Kidney (tissue), 13 donors: ENCODE measurements at regions not wholly inside any gene's neighbourhood (a gene's known extent, or its start where the extent isn't known, plus 50 kb on each side); places are given as distances from the start of the nearest gene placed in this dataset.

Experiments
- DNase-seq, 5 donors: peaks; one replicate each; pipeline ENCODE4 v3.0.0-alpha.2; 2013 to 2020
- FAIRE-seq: peaks from 2 replicates; lab custom pipeline; 2012; peaks lifted over from hg19 to GRCh38; lab: Jason Lieb, UNC
- H3K27ac ChIP-seq, 2 donors: one replicate each; pipeline ENCODE4 v1.7.0; 2013; ENCODE audit warnings: low read depth in 2 of 2, low read length in 2 of 2, inconsistent platforms in 1 of 2
- H3K27me3 ChIP-seq: one replicate; pipeline ENCODE4 v1.7.1; 2013; ENCODE audit warnings: low read length, inconsistent platforms; ENCODE audit not compliant: control insufficient read depth, insufficient read depth
- H3K36me3 ChIP-seq, 3 donors: one replicate each; pipeline versions ENCODE4 v1.7.0 to v1.7.1; 2013; ENCODE audit warnings: low read length in 3 of 3, control low read depth in 1 of 3, inconsistent platforms in 1 of 3; ENCODE audit not compliant: insufficient read depth in 3 of 3, control insufficient read depth in 2 of 3
- H3K4me1 ChIP-seq, 3 donors: one replicate each; pipeline versions ENCODE4 v1.7.0 to v1.7.1; 2013; ENCODE audit warnings: low read length in 3 of 3, inconsistent platforms in 1 of 3, low read depth in 1 of 3; ENCODE audit not compliant: control insufficient read depth in 2 of 3, insufficient read depth in 2 of 3
- H3K4me3 ChIP-seq, 3 donors: one replicate each; pipeline versions ENCODE4 v1.7.0 to v1.8.1; 2013; ENCODE audit warnings: low read length in 3 of 3, control low read depth in 1 of 3, inconsistent platforms in 1 of 3
- H3K9ac ChIP-seq, 3 donors: one replicate each; pipeline versions ENCODE4 v1.7.0 to v1.7.1; 2013; ENCODE audit warnings: low read length in 3 of 3, control low read depth in 1 of 3, inconsistent platforms in 1 of 3
- H3K9me3 ChIP-seq, 3 donors: one replicate each; pipeline versions ENCODE4 v1.7.0 to v1.7.1; 2013; ENCODE audit warnings: low read length in 3 of 3, control low read depth in 1 of 3, inconsistent platforms in 1 of 3; ENCODE audit not compliant: control insufficient read depth in 2 of 3, insufficient read depth in 1 of 3
- CTCF ChIP-seq: IDR thresholded peaks from 3 replicates; pipeline ENCODE4 v1.5.1; 2012; ENCODE audit warnings: mild to moderate bottlenecking, moderate library complexity, borderline replicate concordance; ENCODE audit not compliant: insufficient read depth; ENCODE audit errors: extremely low read depth
- intact Hi-C: fragments of 100-400 bp; cut with DNase I; formaldehyde crosslinking; loops from one replicate; pipeline ENCODE4 v1.11.1; 2022
- donor health status: control.
- donor health status: control.
- donor health status: control.
- donor health status: control.
- donor health status: control.
- donor health status: DM: yes; HTN: yes; CAD: no.
- donor health status: Normal renal cell carcinoma (clear cell type).

- intact Hi-C loops: no loop called here
- Histone ChIP-seq H3K27me3 (no peaks in the 10 kb centered on the region), H3K27ac (no peak overlapping the region), H3K4me1 (peaks cover 0 to 12% (median 0%) of the 10 kb centered on the region in 3 donors), H3K9me3 (no peaks in the 10 kb centered on the region), H3K9ac (peak overlapping the region in 2 of 3 donors; percentile 12 to 62), H3K4me3 (peak overlapping the region in 1 of 3 donors; percentile 63), H3K36me3 (no peaks in the 10 kb centered on the region)
- FAIRE-seq: no peak
- no peak for TF ChIP-seq CTCF
- no peak for DNase-seq
Measured at GRCh38 chr12:92035477-92035876, 110.2 kb downstream of the BTG1 start.

- Histone ChIP-seq H3K4me1 (peaks cover 0 to 12% (median 0%) of the 10 kb centered on the region in 3 donors), H3K27me3 (no peaks in the 10 kb centered on the region), H3K9me3 (no peaks in the 10 kb centered on the region), H3K36me3 (no peaks in the 10 kb centered on the region), H3K9ac (peak overlapping the region in 2 of 3 donors; percentile 39 to 62), H3K27ac (peak overlapping the region; percentile 38 to 39), H3K4me3 (peak overlapping the region; percentile 42 to 75 (median 63))
- TF ChIP-seq CTCF: no peak
- no peak for FAIRE-seq
- DNase-seq: peak in 4 of 5 donors; percentile 13 to 70 (median 31)
- intact Hi-C loops: no loop called here
Measured at GRCh38 chr12:92034858-92035401, 110.7 kb downstream of the BTG1 start.

- Histone ChIP-seq H3K36me3 (no peaks in the 10 kb centered on the region), H3K4me3 (no peak overlapping the region), H3K9ac (no peak overlapping the region), H3K27ac (no peak overlapping the region), H3K9me3 (no peaks in the 10 kb centered on the region), H3K27me3 (no peaks in the 10 kb centered on the region), H3K4me1 (peaks cover 0 to 12% (median 0%) of the 10 kb centered on the region in 3 donors)
- FAIRE-seq (no peak), DNase-seq (no peak)
- no peak for TF ChIP-seq CTCF
- intact Hi-C loops: no loop called here
Measured at GRCh38 chr12:92034083-92034482, 111.6 kb downstream of the BTG1 start.

- Histone ChIP-seq H3K36me3 (no peaks in the 10 kb centered on the region), H3K27me3 (no peaks in the 10 kb centered on the region), H3K4me1 (peaks cover 0 to 12% (median 0%) of the 10 kb centered on the region in 3 donors), H3K9me3 (no peaks in the 10 kb centered on the region), H3K4me3 (no peak overlapping the region), H3K9ac (no peak overlapping the region), H3K27ac (no peak overlapping the region)
- intact Hi-C loops: no loop called here
- FAIRE-seq (no peak), DNase-seq (no peak)
- no peak for TF ChIP-seq CTCF
Measured at GRCh38 chr12:92032965-92033364, 112.7 kb downstream of the BTG1 start.
